H1 (cell line): ENCODE measurements at regions not wholly inside any gene's neighbourhood (a gene's known extent, or its start where the extent isn't known, plus 50 kb on each side); places are given as distances from the start of the nearest gene placed in this dataset.

Experiments
- CTBP2 ChIP-seq: IDR thresholded peaks from 2 replicates; pipeline ENCODE4 v1.7.0; 2011; ENCODE audit warnings: borderline replicate concordance, mild to moderate bottlenecking, moderate library complexity, mixed read lengths, low read length; ENCODE audit not compliant: insufficient read depth, insufficient read length
- MAX ChIP-seq: IDR thresholded peaks from 2 replicates; pipeline ENCODE4 v1.6.1; 2012; ENCODE audit warnings: inconsistent platforms
- PHF8 ChIP-seq: fragments of 200-600 bp; sonication (generic); conservative IDR thresholded peaks from 2 replicates; pipeline ENCODE4 v1.7.1; 2012; ENCODE audit warnings: low read depth, mild to moderate bottlenecking, inconsistent platforms, low read length, moderate library complexity
- POLR2AphosphoS5 ChIP-seq: IDR thresholded peaks from 2 replicates; pipeline ENCODE4 v1.6.1; 2011; ENCODE audit warnings: low read depth, low read length
- RXRA ChIP-seq: IDR thresholded peaks from 2 replicates; pipeline ENCODE4 v1.6.1; 2011; ENCODE audit warnings: low read depth, mild to moderate bottlenecking, low read length, moderate library complexity; ENCODE audit not compliant: insufficient read depth
- SP2 ChIP-seq: IDR thresholded peaks from 2 replicates; pipeline ENCODE4 v1.6.1; 2012; ENCODE audit warnings: mild to moderate bottlenecking, low read length, inconsistent platforms
- TAF7 ChIP-seq: optimal IDR thresholded peaks from 2 replicates; pipeline ENCODE3; 2011; ENCODE audit warnings: low read depth, mild to moderate bottlenecking, inconsistent platforms, low read length, moderate library complexity, borderline replicate concordance
- ZNF274 ChIP-seq: IDR thresholded peaks from 2 replicates; pipeline ENCODE4 v1.7.0; 2012; ENCODE audit warnings: low read length, borderline replicate concordance; ENCODE audit errors: extremely low read depth

- TF ChIP-seq CTBP2 (no peak), PHF8 (no peak), SP2 (no peak), TAF7 (no peak), POLR2AphosphoS5 (no peak), ZNF274 (no peak), MAX (no peak), RXRA (no peak)
These were observed 620.2 kb downstream of the PTPRU start (continued) for GRCh38 chr1:29856340-29857114.
